ENCODE measurements at regions not wholly inside any gene's neighbourhood (a gene's known extent, or its start where the extent isn't known, plus 50 kb on each side); places are given as distances from the start of the nearest gene placed in this dataset.

- Histone ChIP-seq H3K79me2 (ENCODE audit: insufficient read depth, low read depth) (no peaks in the 10 kb centered on the region), H3K9ac (no peak overlapping the region), H2AFZ (ENCODE audit: low read depth) (no peak overlapping the region), H3K4me3 (IDR thresholded peaks at IDR 0.05; ENCODE audit: insufficient read depth, low read depth, low read length) (no peak overlapping the region), H4K20me1 (ENCODE audit: insufficient read depth) (no peaks in the 10 kb centered on the region), H3K27ac (no peak overlapping the region), H3K27me3 (ENCODE audit: insufficient read depth, low read depth) (no peaks in the 10 kb centered on the region), H3K36me3 (ENCODE audit: insufficient read depth) (no peaks in the 10 kb centered on the region), H3K4me1 (ENCODE audit: low read depth, poor library complexity, severe bottlenecking) (no peaks in the 10 kb centered on the region), H3K4me2 (no peak overlapping the region)
- TF ChIP-seq, protein P1, sequence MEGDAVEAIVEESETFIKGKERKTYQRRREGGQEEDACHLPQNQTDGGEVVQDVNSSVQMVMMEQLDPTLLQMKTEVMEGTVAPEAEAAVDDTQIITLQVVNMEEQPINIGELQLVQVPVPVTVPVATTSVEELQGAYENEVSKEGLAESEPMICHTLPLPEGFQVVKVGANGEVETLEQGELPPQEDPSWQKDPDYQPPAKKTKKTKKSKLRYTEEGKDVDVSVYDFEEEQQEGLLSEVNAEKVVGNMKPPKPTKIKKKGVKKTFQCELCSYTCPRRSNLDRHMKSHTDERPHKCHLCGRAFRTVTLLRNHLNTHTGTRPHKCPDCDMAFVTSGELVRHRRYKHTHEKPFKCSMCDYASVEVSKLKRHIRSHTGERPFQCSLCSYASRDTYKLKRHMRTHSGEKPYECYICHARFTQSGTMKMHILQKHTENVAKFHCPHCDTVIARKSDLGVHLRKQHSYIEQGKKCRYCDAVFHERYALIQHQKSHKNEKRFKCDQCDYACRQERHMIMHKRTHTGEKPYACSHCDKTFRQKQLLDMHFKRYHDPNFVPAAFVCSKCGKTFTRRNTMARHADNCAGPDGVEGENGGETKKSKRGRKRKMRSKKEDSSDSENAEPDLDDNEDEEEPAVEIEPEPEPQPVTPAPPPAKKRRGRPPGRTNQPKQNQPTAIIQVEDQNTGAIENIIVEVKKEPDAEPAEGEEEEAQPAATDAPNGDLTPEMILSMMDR (conservative IDR thresholded peaks at IDR 0.05; ENCODE audit: low read depth, low read length) = no peak
These were observed 133.0 kb downstream of the EMX2 start for GRCh38 chr10:117675514-117676055.

DNA sequence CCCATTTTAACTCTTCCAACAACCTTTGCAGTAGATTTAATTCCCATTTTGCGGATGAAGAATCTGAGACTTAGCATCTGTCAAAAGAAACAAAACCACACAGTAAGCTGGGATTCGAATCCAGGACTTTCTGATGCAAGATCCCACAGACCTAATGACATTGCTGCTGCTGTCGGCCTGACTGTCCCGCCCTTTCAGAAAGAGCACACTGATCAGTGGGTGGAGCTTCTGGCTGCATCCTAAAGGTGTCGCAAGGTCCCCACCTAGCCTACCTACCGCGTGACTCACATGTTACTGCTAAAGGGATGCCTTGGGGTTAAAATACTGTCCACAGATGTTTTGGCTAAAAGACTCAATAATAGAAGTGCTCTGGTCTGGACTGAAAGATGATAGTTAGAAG lies 134.7 kb downstream of the EMX2 start:
- Histone ChIP-seq H3K27me3 (ENCODE audit: insufficient read depth, low read depth) (no peaks in the 10 kb centered on the region), H3K4me1 (ENCODE audit: low read depth, poor library complexity, severe bottlenecking) (no peaks in the 10 kb centered on the region), H3K36me3 (ENCODE audit: insufficient read depth) (no peaks in the 10 kb centered on the region), H3K9ac (no peak overlapping the region), H4K20me1 (ENCODE audit: insufficient read depth) (no peaks in the 10 kb centered on the region), H2AFZ (ENCODE audit: low read depth) (no peak overlapping the region), H3K27ac (no peak overlapping the region), H3K4me2 (no peak overlapping the region), H3K4me3 (IDR thresholded peaks at IDR 0.05; ENCODE audit: insufficient read depth, low read depth, low read length) (no peak overlapping the region), H3K79me2 (ENCODE audit: insufficient read depth, low read depth) (no peaks in the 10 kb centered on the region)
- TF ChIP-seq, protein P1 (conservative IDR thresholded peaks at IDR 0.05; ENCODE audit: low read depth, low read length) = no peak

DNA sequence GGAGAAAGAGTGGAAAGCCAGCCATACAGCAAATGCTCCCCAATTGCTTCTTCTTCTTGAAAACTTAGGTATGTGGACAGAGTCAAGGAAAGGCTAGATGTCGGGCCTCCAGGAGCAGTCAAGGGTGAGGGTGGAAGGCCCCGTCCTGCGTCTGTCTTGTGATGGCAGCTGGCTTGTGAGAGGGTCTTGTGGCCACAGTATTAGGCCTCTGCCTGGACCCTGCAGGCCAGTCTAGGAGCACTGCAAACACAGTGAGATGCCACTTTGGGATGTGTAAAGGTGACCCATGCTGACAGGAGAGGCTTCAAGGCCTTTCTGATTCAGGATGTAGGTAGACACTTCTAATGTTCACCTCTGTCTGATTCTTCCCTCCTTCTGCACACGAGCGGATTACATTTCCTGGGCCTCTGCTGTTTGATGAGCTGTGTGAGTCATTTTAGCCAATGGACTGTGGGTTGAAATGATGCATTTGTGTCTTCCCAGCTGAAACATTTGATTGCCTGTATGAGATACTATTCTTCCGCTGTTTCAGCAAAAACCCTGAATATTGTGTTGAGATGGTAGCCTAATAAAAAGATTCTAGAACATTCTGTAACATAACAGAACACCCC lies 135.4 kb downstream of the EMX2 start:
- H3K27ac ChIP-seq = no peak overlapping the region
- no peak overlapping the region for H2AFZ ChIP-seq (ENCODE audit: low read depth)
- no peaks in the 10 kb centered on the region for H3K27me3 ChIP-seq (ENCODE audit: insufficient read depth, low read depth)
- no peaks in the 10 kb centered on the region for H3K79me2 ChIP-seq (ENCODE audit: insufficient read depth, low read depth)
- no peak overlapping the region for H3K4me3 ChIP-seq (IDR thresholded peaks at IDR 0.05; ENCODE audit: insufficient read depth, low read depth, low read length)
- H3K36me3 ChIP-seq (ENCODE audit: insufficient read depth) = no peaks in the 10 kb centered on the region
- H4K20me1 ChIP-seq (ENCODE audit: insufficient read depth) = no peaks in the 10 kb centered on the region
- TF ChIP-seq, protein P1 (conservative IDR thresholded peaks at IDR 0.05; ENCODE audit: low read depth, low read length) = no peak
- no peak overlapping the region for H3K4me2 ChIP-seq
- H3K9ac ChIP-seq = no peak overlapping the region
- H3K4me1 ChIP-seq (ENCODE audit: low read depth, poor library complexity, severe bottlenecking) = no peaks in the 10 kb centered on the region

GRCh38 chr10:117680601-117681000 lies 138.1 kb downstream of the EMX2 start:
- Histone ChIP-seq H3K79me2 (ENCODE audit: insufficient read depth, low read depth) (no peaks in the 10 kb centered on the region), H2AFZ (ENCODE audit: low read depth) (no peak overlapping the region), H3K9ac (no peak overlapping the region)

More at GRCh38 chr10:117680601-117681000, 138.1 kb downstream of the EMX2 start:
- H3K4me1 ChIP-seq (ENCODE audit: low read depth, poor library complexity, severe bottlenecking) = no peaks in the 10 kb centered on the region
- H3K4me2 ChIP-seq = no peak overlapping the region
- H3K27ac ChIP-seq = no peak overlapping the region
- H3K4me3 ChIP-seq (IDR thresholded peaks at IDR 0.05; ENCODE audit: insufficient read depth, low read depth, low read length) = no peak overlapping the region
- TF ChIP-seq, protein P1 (conservative IDR thresholded peaks at IDR 0.05; ENCODE audit: low read depth, low read length) = no peak
- H3K27me3 ChIP-seq (ENCODE audit: insufficient read depth, low read depth) = no peaks in the 10 kb centered on the region
- no peaks in the 10 kb centered on the region for H4K20me1 ChIP-seq (ENCODE audit: insufficient read depth)
- no peaks in the 10 kb centered on the region for H3K36me3 ChIP-seq (ENCODE audit: insufficient read depth)

Data from KMS-11 (cell line).